MM.1S (cell line): ENCODE measurements at regions not wholly inside any gene's neighbourhood (a gene's known extent, or its start where the extent isn't known, plus 50 kb on each side); places are given as distances from the start of the nearest gene placed in this dataset.

Experiments
- DNase-seq: peaks from one replicate; pipeline ENCODE4 v3.0.0-alpha.2; 2015
- H2AFZ ChIP-seq: fragments of 300-600 bp; sonication (generic); 2 replicates; pipeline ENCODE4 v1.6.0; 2016; ENCODE audit warnings: antibody characterized with exemption, low read length
- H3F3A ChIP-seq: fragments of 300-600 bp; sonication (generic); 2 replicates; pipeline ENCODE4 v1.6.1; 2016; ENCODE audit warnings: mild to moderate bottlenecking, antibody characterized with exemption, low read length, moderate library complexity, mixed read lengths; ENCODE audit not compliant: insufficient read depth
- H3K27ac ChIP-seq: fragments of 300-600 bp; sonication (generic); 2 replicates; pipeline ENCODE4 v1.5.1; 2016; ENCODE audit warnings: mild to moderate bottlenecking, low read length
- H3K27me3 ChIP-seq: fragments of 300-600 bp; sonication (generic); replicated peaks from 2 replicates; pipeline ENCODE4 v1.6.0; 2016; ENCODE audit warnings: low read length; ENCODE audit not compliant: insufficient read depth
- H3K36me3 ChIP-seq: fragments of 300-600 bp; sonication (generic); replicated peaks from 2 replicates; pipeline ENCODE4 v1.6.1; 2016; ENCODE audit warnings: mild to moderate bottlenecking, low read length, mixed read lengths; ENCODE audit not compliant: insufficient read depth
- H3K4me1 ChIP-seq: fragments of 300-600 bp; sonication (generic); 2 replicates; pipeline ENCODE4 v1.6.1; 2016; ENCODE audit warnings: low read length, mixed read lengths
- H3K4me2 ChIP-seq: fragments of 300-600 bp; sonication (generic); 2 replicates; pipeline ENCODE4 v1.6.0; 2016; ENCODE audit warnings: low read depth, low read length
- H3K4me3 ChIP-seq: fragments of 300-600 bp; sonication (generic); 2 replicates; pipeline ENCODE4 v1.5.1; 2016; ENCODE audit warnings: low read length, mixed read lengths
- H3K79me2 ChIP-seq: fragments of 300-600 bp; sonication (generic); 2 replicates; pipeline ENCODE4 v1.6.1; 2016; ENCODE audit warnings: mixed run types, low read length, mixed read lengths
- H3K9ac ChIP-seq: fragments of 300-600 bp; sonication (generic); 2 replicates; pipeline ENCODE4 v1.6.1; 2016; ENCODE audit warnings: low read length, mixed read lengths
- H3K9me2 ChIP-seq: fragments of 300-600 bp; sonication (generic); replicated peaks from 2 replicates; pipeline ENCODE4 v1.6.1; 2016; ENCODE audit warnings: mild to moderate bottlenecking, low read length, mixed read lengths; ENCODE audit not compliant: insufficient read depth
- H3K9me3 ChIP-seq: fragments of 300-600 bp; sonication (generic); replicated peaks from 2 replicates; pipeline ENCODE4 v1.6.1; 2016; ENCODE audit warnings: mild to moderate bottlenecking, low read length, mixed read lengths; ENCODE audit not compliant: insufficient read depth
- H4K20me1 ChIP-seq: fragments of 300-600 bp; sonication (generic); 2 replicates; pipeline ENCODE4 v1.6.1; 2016; ENCODE audit warnings: mild to moderate bottlenecking, low read length, moderate library complexity, mixed read lengths; ENCODE audit not compliant: insufficient read depth
- CTCF ChIP-seq: fragments of 300-600 bp; sonication (generic); IDR thresholded peaks from 2 replicates; pipeline ENCODE4 v1.5.1; 2016; ENCODE audit warnings: antibody characterized with exemption, low read length, mixed read lengths
- EZH2 ChIP-seq: fragments of 300-600 bp; sonication (generic); optimal IDR thresholded peaks from 2 replicates; pipeline ENCODE3; 2017; ENCODE audit warnings: low read depth, mild to moderate bottlenecking, antibody characterized with exemption, low read length, mixed read lengths
- EZH2phosphoT487 ChIP-seq: fragments of 300-600 bp; sonication (generic); IDR thresholded peaks from 2 replicates; pipeline ENCODE4 v1.6.1; 2018; ENCODE audit warnings: antibody characterized with exemption, low read length

GRCh38 chrX:100081503-100081902 is 328.6 kb downstream of the PCDH19 start:
- TF ChIP-seq EZH2phosphoT487 (no peak), CTCF (no peak), EZH2 (no peak)
- no peak for DNase-seq
- no peaks in the 10 kb centered on the region for H3F3A ChIP-seq
- H3K36me3 ChIP-seq = no peaks in the 10 kb centered on the region
- no peaks in the 10 kb centered on the region for H3K79me2 ChIP-seq
- H4K20me1 ChIP-seq = no peaks in the 10 kb centered on the region
- H3K4me2 ChIP-seq = no peak overlapping the region
- H3K9ac ChIP-seq = no peak overlapping the region
- no peak overlapping the region for H2AFZ ChIP-seq
- H3K9me3 ChIP-seq = no peaks in the 10 kb centered on the region
- no peak overlapping the region for H3K4me3 ChIP-seq
- H3K27me3 ChIP-seq = no peaks in the 10 kb centered on the region
- H3K9me2 ChIP-seq = no peaks in the 10 kb centered on the region
- no peaks in the 10 kb centered on the region for H3K4me1 ChIP-seq
- H3K27ac ChIP-seq = no peak overlapping the region

- H4K20me1 ChIP-seq = no peaks in the 10 kb centered on the region
- no peaks in the 10 kb centered on the region for H3K36me3 ChIP-seq
- no peak overlapping the region for H2AFZ ChIP-seq
- no peaks in the 10 kb centered on the region for H3F3A ChIP-seq
- H3K79me2 ChIP-seq = no peaks in the 10 kb centered on the region
- no peak overlapping the region for H3K4me3 ChIP-seq
- no peak overlapping the region for H3K4me2 ChIP-seq
- no peak overlapping the region for H3K9ac ChIP-seq
- H3K9me3 ChIP-seq = no peaks in the 10 kb centered on the region
- H3K4me1 ChIP-seq = no peaks in the 10 kb centered on the region
- no peaks in the 10 kb centered on the region for H3K9me2 ChIP-seq
- H3K27me3 ChIP-seq = no peaks in the 10 kb centered on the region
- TF ChIP-seq EZH2 (no peak), CTCF (no peak), EZH2phosphoT487 (no peak)
- no peak overlapping the region for H3K27ac ChIP-seq
- no peak for DNase-seq
Measured at GRCh38 chrX:100076031-100076430, 334.0 kb downstream of the PCDH19 start.

GRCh38 chrX:100072336-100072735 is 337.7 kb downstream of the PCDH19 start:
- H4K20me1 ChIP-seq = no peaks in the 10 kb centered on the region
- H3K9ac ChIP-seq = no peak overlapping the region
- no peaks in the 10 kb centered on the region for H3K79me2 ChIP-seq
- no peak for TF ChIP-seq CTCF
- no peak overlapping the region for H3K27ac ChIP-seq
- no peaks in the 10 kb centered on the region for H3F3A ChIP-seq
- no peaks in the 10 kb centered on the region for H3K36me3 ChIP-seq
- no peaks in the 10 kb centered on the region for H3K4me1 ChIP-seq
- H3K9me2 ChIP-seq = no peaks in the 10 kb centered on the region
- H2AFZ ChIP-seq = no peak overlapping the region
- H3K27me3 ChIP-seq = no peaks in the 10 kb centered on the region
- no peak overlapping the region for H3K4me3 ChIP-seq
- H3K9me3 ChIP-seq = no peaks in the 10 kb centered on the region
- no peak for DNase-seq
- no peak overlapping the region for H3K4me2 ChIP-seq
